ENCODE measurements at regions not wholly inside any gene's neighbourhood (a gene's known extent, or its start where the extent isn't known, plus 50 kb on each side); places are given as distances from the start of the nearest gene placed in this dataset.

GRCh38 chr14:65344011-65344410, 68.5 kb upstream of the FUT8 start:
- no peak overlapping the region for H2AFZ ChIP-seq
- H3K27me3 ChIP-seq (ENCODE audit: insufficient read depth) = no peaks in the 10 kb centered on the region
- H3K36me3 Mint-ChIP-seq (ENCODE audit: low read depth) = no peaks in the 10 kb centered on the region
- TF ChIP-seq, protein P1, sequence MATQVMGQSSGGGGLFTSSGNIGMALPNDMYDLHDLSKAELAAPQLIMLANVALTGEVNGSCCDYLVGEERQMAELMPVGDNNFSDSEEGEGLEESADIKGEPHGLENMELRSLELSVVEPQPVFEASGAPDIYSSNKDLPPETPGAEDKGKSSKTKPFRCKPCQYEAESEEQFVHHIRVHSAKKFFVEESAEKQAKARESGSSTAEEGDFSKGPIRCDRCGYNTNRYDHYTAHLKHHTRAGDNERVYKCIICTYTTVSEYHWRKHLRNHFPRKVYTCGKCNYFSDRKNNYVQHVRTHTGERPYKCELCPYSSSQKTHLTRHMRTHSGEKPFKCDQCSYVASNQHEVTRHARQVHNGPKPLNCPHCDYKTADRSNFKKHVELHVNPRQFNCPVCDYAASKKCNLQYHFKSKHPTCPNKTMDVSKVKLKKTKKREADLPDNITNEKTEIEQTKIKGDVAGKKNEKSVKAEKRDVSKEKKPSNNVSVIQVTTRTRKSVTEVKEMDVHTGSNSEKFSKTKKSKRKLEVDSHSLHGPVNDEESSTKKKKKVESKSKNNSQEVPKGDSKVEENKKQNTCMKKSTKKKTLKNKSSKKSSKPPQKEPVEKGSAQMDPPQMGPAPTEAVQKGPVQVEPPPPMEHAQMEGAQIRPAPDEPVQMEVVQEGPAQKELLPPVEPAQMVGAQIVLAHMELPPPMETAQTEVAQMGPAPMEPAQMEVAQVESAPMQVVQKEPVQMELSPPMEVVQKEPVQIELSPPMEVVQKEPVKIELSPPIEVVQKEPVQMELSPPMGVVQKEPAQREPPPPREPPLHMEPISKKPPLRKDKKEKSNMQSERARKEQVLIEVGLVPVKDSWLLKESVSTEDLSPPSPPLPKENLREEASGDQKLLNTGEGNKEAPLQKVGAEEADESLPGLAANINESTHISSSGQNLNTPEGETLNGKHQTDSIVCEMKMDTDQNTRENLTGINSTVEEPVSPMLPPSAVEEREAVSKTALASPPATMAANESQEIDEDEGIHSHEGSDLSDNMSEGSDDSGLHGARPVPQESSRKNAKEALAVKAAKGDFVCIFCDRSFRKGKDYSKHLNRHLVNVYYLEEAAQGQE (IDR thresholded peaks at IDR 0.05; ENCODE audit: unreplicated experiment) = no peak
- TF ChIP-seq NANOG (IDR thresholded peaks at IDR 0.05; ENCODE audit: borderline replicate concordance) = no peak
- TF ChIP-seq ZNF331 (CRISPR knock-in tag; IDR thresholded peaks at IDR 0.05; ENCODE audit: low read depth) = no peak
- TF ChIP-seq EZH2 (IDR thresholded peaks at IDR 0.05; ENCODE audit: low read depth, unreplicated experiment) = no peak
- no peak for TF ChIP-seq STAT1 (IDR thresholded peaks at IDR 0.05; ENCODE audit: unreplicated experiment)
- TF ChIP-seq, protein P2, sequence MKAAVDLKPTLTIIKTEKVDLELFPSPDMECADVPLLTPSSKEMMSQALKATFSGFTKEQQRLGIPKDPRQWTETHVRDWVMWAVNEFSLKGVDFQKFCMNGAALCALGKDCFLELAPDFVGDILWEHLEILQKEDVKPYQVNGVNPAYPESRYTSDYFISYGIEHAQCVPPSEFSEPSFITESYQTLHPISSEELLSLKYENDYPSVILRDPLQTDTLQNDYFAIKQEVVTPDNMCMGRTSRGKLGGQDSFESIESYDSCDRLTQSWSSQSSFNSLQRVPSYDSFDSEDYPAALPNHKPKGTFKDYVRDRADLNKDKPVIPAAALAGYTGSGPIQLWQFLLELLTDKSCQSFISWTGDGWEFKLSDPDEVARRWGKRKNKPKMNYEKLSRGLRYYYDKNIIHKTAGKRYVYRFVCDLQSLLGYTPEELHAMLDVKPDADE (IDR thresholded peaks at IDR 0.05) = no peak
- TF ChIP-seq, protein P3, sequence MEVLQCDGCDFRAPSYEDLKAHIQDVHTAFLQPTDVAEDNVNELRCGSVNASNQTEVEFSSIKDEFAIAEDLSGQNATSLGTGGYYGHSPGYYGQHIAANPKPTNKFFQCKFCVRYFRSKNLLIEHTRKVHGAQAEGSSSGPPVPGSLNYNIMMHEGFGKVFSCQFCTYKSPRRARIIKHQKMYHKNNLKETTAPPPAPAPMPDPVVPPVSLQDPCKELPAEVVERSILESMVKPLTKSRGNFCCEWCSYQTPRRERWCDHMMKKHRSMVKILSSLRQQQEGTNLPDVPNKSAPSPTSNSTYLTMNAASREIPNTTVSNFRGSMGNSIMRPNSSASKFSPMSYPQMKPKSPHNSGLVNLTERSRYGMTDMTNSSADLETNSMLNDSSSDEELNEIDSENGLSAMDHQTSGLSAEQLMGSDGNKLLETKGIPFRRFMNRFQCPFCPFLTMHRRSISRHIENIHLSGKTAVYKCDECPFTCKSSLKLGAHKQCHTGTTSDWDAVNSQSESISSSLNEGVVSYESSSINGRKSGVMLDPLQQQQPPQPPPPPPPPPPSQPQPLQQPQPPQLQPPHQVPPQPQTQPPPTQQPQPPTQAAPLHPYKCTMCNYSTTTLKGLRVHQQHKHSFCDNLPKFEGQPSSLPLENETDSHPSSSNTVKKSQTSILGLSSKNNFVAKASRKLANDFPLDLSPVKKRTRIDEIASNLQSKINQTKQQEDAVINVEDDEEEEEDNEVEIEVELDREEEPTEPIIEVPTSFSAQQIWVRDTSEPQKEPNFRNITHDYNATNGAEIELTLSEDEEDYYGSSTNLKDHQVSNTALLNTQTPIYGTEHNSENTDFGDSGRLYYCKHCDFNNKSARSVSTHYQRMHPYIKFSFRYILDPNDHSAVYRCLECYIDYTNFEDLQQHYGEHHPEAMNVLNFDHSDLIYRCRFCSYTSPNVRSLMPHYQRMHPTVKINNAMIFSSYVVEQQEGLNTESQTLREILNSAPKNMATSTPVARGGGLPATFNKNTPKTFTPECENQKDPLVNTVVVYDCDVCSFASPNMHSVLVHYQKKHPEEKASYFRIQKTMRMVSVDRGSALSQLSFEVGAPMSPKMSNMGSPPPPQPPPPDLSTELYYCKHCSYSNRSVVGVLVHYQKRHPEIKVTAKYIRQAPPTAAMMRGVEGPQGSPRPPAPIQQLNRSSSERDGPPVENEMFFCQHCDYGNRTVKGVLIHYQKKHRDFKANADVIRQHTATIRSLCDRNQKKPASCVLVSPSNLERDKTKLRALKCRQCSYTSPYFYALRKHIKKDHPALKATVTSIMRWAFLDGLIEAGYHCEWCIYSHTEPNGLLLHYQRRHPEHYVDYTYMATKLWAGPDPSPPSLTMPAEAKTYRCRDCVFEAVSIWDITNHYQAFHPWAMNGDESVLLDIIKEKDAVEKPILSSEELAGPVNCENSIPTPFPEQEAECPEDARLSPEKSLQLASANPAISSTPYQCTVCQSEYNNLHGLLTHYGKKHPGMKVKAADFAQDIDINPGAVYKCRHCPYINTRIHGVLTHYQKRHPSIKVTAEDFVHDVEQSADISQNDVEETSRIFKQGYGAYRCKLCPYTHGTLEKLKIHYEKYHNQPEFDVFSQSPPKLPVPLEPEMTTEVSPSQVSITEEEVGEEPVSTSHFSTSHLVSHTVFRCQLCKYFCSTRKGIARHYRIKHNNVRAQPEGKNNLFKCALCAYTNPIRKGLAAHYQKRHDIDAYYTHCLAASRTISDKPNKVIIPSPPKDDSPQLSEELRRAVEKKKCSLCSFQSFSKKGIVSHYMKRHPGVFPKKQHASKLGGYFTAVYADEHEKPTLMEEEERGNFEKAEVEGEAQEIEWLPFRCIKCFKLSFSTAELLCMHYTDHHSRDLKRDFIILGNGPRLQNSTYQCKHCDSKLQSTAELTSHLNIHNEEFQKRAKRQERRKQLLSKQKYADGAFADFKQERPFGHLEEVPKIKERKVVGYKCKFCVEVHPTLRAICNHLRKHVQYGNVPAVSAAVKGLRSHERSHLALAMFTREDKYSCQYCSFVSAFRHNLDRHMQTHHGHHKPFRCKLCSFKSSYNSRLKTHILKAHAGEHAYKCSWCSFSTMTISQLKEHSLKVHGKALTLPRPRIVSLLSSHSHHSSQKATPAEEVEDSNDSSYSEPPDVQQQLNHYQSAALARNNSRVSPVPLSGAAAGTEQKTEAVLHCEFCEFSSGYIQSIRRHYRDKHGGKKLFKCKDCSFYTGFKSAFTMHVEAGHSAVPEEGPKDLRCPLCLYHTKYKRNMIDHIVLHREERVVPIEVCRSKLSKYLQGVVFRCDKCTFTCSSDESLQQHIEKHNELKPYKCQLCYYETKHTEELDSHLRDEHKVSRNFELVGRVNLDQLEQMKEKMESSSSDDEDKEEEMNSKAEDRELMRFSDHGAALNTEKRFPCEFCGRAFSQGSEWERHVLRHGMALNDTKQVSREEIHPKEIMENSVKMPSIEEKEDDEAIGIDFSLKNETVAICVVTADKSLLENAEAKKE (CRISPR knock-in tag; IDR thresholded peaks at IDR 0.05) = no peak
- no peak for TF ChIP-seq CREB1 (CRISPR knock-in tag; IDR thresholded peaks at IDR 0.05; ENCODE audit: low read depth)
- TF ChIP-seq ZNF114 (CRISPR knock-in tag; IDR thresholded peaks at IDR 0.05) = no peak
- no peak for TF ChIP-seq CTCF (conservative IDR thresholded peaks at IDR 0.05; ENCODE audit: low read depth in 2 of 2)
- no peak for TF ChIP-seq POLR2AphosphoS5 (IDR thresholded peaks at IDR 0.05; ENCODE audit: low read depth)
- no peak for TF ChIP-seq JUNB (IDR thresholded peaks at IDR 0.05; ENCODE audit: unreplicated experiment)
- no peak for TF ChIP-seq EZH2phosphoT487 (IDR thresholded peaks at IDR 0.05; ENCODE audit: unreplicated experiment)
- 0 out of 2 replicates have a peak, but pooled peaks cover 5% of the 10 kb centered on the region for H4K20me1 ChIP-seq (replicated peaks; ENCODE audit: insufficient read depth)
- H3K27ac Mint-ChIP-seq = no peak overlapping the region
- no peak overlapping the region for H3K4me3 ChIP-seq
- no peak overlapping the region for H3K27ac ChIP-seq (ENCODE audit: low read depth)
- no peak for DNase-seq (ENCODE audit: low spot score)
- no peaks in the 10 kb centered on the region for H3K36me3 ChIP-seq (ENCODE audit: insufficient read depth)
- no peaks in the 10 kb centered on the region for H3F3A ChIP-seq (replicated peaks; ENCODE audit: low read depth)
- no peak overlapping the region for H3K4me2 ChIP-seq
- H3K79me2 ChIP-seq (replicated peaks; ENCODE audit: insufficient read depth) = no peaks in the 10 kb centered on the region
- no peak for ATAC-seq
- no peaks in the 10 kb centered on the region for H3K9me3 Mint-ChIP-seq
- no peaks in the 10 kb centered on the region for H3K9me2 ChIP-seq (ENCODE audit: insufficient read depth)
- peaks cover 5% of the 10 kb centered on the region; the same call in 2 of the 3 replicates for H3K4me1 Mint-ChIP-seq
- no peaks in the 10 kb centered on the region for H3K4me1 ChIP-seq (ENCODE audit: insufficient read depth)
- H3K4me3 Mint-ChIP-seq = no peak overlapping the region
- H3K27me3 Mint-ChIP-seq (ENCODE audit: insufficient read depth, low read depth, poor library complexity) = peaks cover 6% of the 10 kb centered on the region

Data from GM23338 (cell line).